AG04449 (cell line): ENCODE measurements at regions not wholly inside any gene's neighbourhood (a gene's known extent, or its start where the extent isn't known, plus 50 kb on each side); places are given as distances from the start of the nearest gene placed in this dataset.

Experiments used
- CTCF ChIA-PET: fragments of 350-600 bp; formaldehyde crosslinking; extraction: SDS; loops from one replicate; lab custom pipeline; 2021; ENCODE audit warnings: antibody characterized with exemption; lab: Yijun Ruan, JAX
- POLR2A ChIA-PET: fragments of 400-600, 350-600 bp; formaldehyde crosslinking; extraction: SDS; loops from one replicate; lab custom pipeline; 2020; ENCODE audit warnings: antibody characterized with exemption, inconsistent platforms; lab: Yijun Ruan, JAX
- DNase-seq: peaks from one replicate; pipeline ENCODE4 v3.0.0-alpha.2; 2010; ENCODE audit warnings: low read depth, low spot score
- H3K4me3 ChIP-seq: 2 replicates; pipeline ENCODE4 v1.5.1; 2011; ENCODE audit warnings: low read depth, mild to moderate bottlenecking, control low read depth, low read length
- CTCF ChIP-seq: IDR thresholded peaks from one replicate; pipeline ENCODE4 v1.5.1; 2011; ENCODE audit warnings: mild to moderate bottlenecking, moderate library complexity, low read length, control low read depth, inconsistent platforms; ENCODE audit not compliant: insufficient read depth; ENCODE audit errors: missing control alignments

GRCh38 chrX:117532339-117532738 is 584.3 kb downstream of the KLHL13 start:
- ChIA-PET POLR2A (no interaction called here), CTCF (no interaction called here)
- no peak for DNase-seq
- TF ChIP-seq CTCF = no peak
- no peak overlapping the region for H3K4me3 ChIP-seq

- ChIA-PET POLR2A (no interaction called here), CTCF (no interaction called here)
- H3K4me3 ChIP-seq = no peak overlapping the region
- DNase-seq = no peak
- no peak for TF ChIP-seq CTCF
These were observed 593.6 kb downstream of the KLHL13 start for GRCh38 chrX:117522725-117523700.

GRCh38 chrX:117517994-117518393 is 598.6 kb downstream of the KLHL13 start:
- DNase-seq = no peak
- CTCF ChIA-PET = no interaction called here
- TF ChIP-seq CTCF = no peak
- POLR2A ChIA-PET = no interaction called here
- H3K4me3 ChIP-seq = no peak overlapping the region

GRCh38 chrX:117511379-117511778 is 605.2 kb downstream of the KLHL13 start:
- ChIA-PET POLR2A (no interaction called here), CTCF (no interaction called here)
- TF ChIP-seq CTCF = no peak
- no peak overlapping the region for H3K4me3 ChIP-seq
- DNase-seq = no peak

GRCh38 chrX:117510453-117510852 is 606.2 kb downstream of the KLHL13 start:
- POLR2A ChIA-PET = no interaction called here

GRCh38 chrX:117508021-117508420 is 608.6 kb downstream of the KLHL13 start:
- ChIA-PET CTCF (no interaction called here), POLR2A (no interaction called here)
- no peak for TF ChIP-seq CTCF
- H3K4me3 ChIP-seq = no peak overlapping the region
- DNase-seq = no peak

More at GRCh38 chrX:117510453-117510852, 606.2 kb downstream of the KLHL13 start:
- no peak for DNase-seq
- CTCF ChIA-PET = no interaction called here
- H3K4me3 ChIP-seq = no peak overlapping the region
- TF ChIP-seq CTCF = no peak
